ENCODE measurements at regions not wholly inside any gene's neighbourhood (a gene's known extent, or its start where the extent isn't known, plus 50 kb on each side); places are given as distances from the start of the nearest gene placed in this dataset.

DNA sequence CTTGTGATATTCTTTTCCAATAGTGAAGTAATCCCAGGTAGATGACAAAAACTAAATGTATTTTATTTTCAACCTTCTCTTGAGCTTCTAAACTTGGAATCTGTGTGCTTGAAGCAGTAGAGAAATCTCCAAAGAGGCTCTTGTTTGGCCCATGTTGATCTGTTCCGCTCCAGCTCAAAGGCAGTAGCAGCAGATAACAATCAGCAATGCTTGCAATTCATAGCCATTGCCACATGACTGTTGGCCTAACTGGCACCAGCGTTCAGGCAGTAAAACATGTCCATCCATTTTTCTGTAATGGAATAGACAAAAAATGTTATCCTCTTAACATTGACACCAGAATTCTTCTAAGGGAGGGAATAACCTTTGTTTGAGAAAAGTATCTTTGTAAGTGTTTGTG, 270.7 kb upstream of the MSX2 start:
- TF ChIP-seq, protein P1, sequence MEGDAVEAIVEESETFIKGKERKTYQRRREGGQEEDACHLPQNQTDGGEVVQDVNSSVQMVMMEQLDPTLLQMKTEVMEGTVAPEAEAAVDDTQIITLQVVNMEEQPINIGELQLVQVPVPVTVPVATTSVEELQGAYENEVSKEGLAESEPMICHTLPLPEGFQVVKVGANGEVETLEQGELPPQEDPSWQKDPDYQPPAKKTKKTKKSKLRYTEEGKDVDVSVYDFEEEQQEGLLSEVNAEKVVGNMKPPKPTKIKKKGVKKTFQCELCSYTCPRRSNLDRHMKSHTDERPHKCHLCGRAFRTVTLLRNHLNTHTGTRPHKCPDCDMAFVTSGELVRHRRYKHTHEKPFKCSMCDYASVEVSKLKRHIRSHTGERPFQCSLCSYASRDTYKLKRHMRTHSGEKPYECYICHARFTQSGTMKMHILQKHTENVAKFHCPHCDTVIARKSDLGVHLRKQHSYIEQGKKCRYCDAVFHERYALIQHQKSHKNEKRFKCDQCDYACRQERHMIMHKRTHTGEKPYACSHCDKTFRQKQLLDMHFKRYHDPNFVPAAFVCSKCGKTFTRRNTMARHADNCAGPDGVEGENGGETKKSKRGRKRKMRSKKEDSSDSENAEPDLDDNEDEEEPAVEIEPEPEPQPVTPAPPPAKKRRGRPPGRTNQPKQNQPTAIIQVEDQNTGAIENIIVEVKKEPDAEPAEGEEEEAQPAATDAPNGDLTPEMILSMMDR (IDR thresholded peaks at IDR 0.05; ENCODE audit: insufficient read depth, low read length), result no peak
- no peak for TF ChIP-seq GABPA (IDR thresholded peaks at IDR 0.05; ENCODE audit: low read depth)
- TF ChIP-seq POLR2AphosphoS5 (IDR thresholded peaks at IDR 0.05; ENCODE audit: low read depth), result no peak
- TF ChIP-seq, protein P2, sequence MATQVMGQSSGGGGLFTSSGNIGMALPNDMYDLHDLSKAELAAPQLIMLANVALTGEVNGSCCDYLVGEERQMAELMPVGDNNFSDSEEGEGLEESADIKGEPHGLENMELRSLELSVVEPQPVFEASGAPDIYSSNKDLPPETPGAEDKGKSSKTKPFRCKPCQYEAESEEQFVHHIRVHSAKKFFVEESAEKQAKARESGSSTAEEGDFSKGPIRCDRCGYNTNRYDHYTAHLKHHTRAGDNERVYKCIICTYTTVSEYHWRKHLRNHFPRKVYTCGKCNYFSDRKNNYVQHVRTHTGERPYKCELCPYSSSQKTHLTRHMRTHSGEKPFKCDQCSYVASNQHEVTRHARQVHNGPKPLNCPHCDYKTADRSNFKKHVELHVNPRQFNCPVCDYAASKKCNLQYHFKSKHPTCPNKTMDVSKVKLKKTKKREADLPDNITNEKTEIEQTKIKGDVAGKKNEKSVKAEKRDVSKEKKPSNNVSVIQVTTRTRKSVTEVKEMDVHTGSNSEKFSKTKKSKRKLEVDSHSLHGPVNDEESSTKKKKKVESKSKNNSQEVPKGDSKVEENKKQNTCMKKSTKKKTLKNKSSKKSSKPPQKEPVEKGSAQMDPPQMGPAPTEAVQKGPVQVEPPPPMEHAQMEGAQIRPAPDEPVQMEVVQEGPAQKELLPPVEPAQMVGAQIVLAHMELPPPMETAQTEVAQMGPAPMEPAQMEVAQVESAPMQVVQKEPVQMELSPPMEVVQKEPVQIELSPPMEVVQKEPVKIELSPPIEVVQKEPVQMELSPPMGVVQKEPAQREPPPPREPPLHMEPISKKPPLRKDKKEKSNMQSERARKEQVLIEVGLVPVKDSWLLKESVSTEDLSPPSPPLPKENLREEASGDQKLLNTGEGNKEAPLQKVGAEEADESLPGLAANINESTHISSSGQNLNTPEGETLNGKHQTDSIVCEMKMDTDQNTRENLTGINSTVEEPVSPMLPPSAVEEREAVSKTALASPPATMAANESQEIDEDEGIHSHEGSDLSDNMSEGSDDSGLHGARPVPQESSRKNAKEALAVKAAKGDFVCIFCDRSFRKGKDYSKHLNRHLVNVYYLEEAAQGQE (IDR thresholded peaks at IDR 0.05; ENCODE audit: insufficient replicate concordance, low read depth), result no peak
